Erythroblast (primary cell): ENCODE measurements at regions not wholly inside any gene's neighbourhood (a gene's known extent, or its start where the extent isn't known, plus 50 kb on each side); places are given as distances from the start of the nearest gene placed in this dataset.

Experiments
- GATA1 ChIP-seq: IDR thresholded peaks from 2 replicates; pipeline ENCODE4 v1.6.1; 2011; ENCODE audit warnings: low read depth, mild to moderate bottlenecking, control low read depth, low read length, moderate library complexity
- POLR2A ChIP-seq: IDR thresholded peaks from 2 replicates; pipeline ENCODE4 v1.6.1; 2011; ENCODE audit warnings: mild to moderate bottlenecking, low read length

- TF ChIP-seq POLR2A (no peak), GATA1 (no peak)
These were observed 68.0 kb upstream of the KLF7 start for GRCh38 chr2:207233731-207234130.
